Right atrium auricular region (tissue), 2 donors: ENCODE measurements at regions not wholly inside any gene's neighbourhood (a gene's known extent, or its start where the extent isn't known, plus 50 kb on each side); places are given as distances from the start of the nearest gene placed in this dataset.

Experiments used
- DNase-seq: peaks from one replicate; pipeline ENCODE4 v3.0.0-alpha.2; 2019; ENCODE audit warnings: low spot score
- H3K27ac ChIP-seq, 2 donors: fragments of 200-600 bp; sonication (generic); 1 replicate in 1 of 2; 2 replicates in 1 of 2; pipeline ENCODE4 v1.5.1; 2016 to 2019
- H3K27me3 ChIP-seq, 2 donors: fragments of 200-600 bp; sonication (generic); one replicate each; pipeline versions ENCODE4 v1.5.1 to v1.6.0; 2017 to 2019
- H3K36me3 ChIP-seq: fragments of 200-600 bp; sonication (generic); one replicate; pipeline ENCODE4 v1.5.1; 2016
- H3K4me1 ChIP-seq, 2 donors: fragments of 200-600 bp; sonication (generic); one replicate each; pipeline versions ENCODE4 v1.5.1 to v1.6.0; 2017 to 2019
- H3K4me3 ChIP-seq, 2 donors: fragments of 200-600 bp; sonication (generic); 1 replicate in 1 of 2; 2 replicates in 1 of 2; pipeline ENCODE4 v1.5.1; 2017 to 2019; ENCODE audit warnings: mild to moderate bottlenecking in 1 of 2, moderate library complexity in 1 of 2
- H3K9me3 ChIP-seq, 2 donors: fragments of 200-600 bp; sonication (generic); one replicate each; pipeline ENCODE4 v1.5.1; 2019
- TF ChIP-seq, protein P1 (sequence below), 2 donors: fragments of 200-600 bp; sonication (generic); IDR thresholded peaks; one replicate each; pipeline ENCODE4 v1.5.1; 2019; ENCODE audit warnings: antibody characterized with exemption in 2 of 2

DNA sequence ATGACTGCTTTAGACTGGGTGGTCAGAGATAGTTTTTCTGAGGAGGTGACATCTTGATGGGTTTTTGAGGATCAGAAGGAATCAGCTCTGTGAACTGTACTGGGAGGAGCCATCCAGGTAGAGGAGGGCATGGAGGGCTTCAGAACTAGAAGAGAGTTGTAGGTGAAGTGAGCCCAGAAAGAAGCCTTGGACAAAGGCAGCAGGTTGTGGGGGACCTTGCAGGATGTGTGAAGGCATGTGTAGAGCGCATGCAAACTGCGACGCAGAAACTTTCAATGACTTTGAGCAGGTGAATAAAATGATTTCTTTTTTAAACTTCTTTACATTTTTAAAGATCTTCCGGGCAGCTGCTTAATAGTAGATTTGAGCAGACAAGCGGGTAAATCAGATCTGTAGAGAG lies 83.9 kb upstream of the SIX2 start:
- DNase-seq, result peak; percentile 50
- Histone ChIP-seq H3K36me3 (no peaks in the 10 kb centered on the region), H3K27ac (no peak overlapping the region), H3K27me3 (no peaks in the 10 kb centered on the region), H3K9me3 (peaks cover 0 to 7% of the 10 kb centered on the region in 2 donors), H3K4me3 (no peak overlapping the region), H3K4me1 (no peaks in the 10 kb centered on the region)
- TF ChIP-seq, protein P1, sequence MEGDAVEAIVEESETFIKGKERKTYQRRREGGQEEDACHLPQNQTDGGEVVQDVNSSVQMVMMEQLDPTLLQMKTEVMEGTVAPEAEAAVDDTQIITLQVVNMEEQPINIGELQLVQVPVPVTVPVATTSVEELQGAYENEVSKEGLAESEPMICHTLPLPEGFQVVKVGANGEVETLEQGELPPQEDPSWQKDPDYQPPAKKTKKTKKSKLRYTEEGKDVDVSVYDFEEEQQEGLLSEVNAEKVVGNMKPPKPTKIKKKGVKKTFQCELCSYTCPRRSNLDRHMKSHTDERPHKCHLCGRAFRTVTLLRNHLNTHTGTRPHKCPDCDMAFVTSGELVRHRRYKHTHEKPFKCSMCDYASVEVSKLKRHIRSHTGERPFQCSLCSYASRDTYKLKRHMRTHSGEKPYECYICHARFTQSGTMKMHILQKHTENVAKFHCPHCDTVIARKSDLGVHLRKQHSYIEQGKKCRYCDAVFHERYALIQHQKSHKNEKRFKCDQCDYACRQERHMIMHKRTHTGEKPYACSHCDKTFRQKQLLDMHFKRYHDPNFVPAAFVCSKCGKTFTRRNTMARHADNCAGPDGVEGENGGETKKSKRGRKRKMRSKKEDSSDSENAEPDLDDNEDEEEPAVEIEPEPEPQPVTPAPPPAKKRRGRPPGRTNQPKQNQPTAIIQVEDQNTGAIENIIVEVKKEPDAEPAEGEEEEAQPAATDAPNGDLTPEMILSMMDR (IDR thresholded peaks at IDR 0.05), result no peak

DNA sequence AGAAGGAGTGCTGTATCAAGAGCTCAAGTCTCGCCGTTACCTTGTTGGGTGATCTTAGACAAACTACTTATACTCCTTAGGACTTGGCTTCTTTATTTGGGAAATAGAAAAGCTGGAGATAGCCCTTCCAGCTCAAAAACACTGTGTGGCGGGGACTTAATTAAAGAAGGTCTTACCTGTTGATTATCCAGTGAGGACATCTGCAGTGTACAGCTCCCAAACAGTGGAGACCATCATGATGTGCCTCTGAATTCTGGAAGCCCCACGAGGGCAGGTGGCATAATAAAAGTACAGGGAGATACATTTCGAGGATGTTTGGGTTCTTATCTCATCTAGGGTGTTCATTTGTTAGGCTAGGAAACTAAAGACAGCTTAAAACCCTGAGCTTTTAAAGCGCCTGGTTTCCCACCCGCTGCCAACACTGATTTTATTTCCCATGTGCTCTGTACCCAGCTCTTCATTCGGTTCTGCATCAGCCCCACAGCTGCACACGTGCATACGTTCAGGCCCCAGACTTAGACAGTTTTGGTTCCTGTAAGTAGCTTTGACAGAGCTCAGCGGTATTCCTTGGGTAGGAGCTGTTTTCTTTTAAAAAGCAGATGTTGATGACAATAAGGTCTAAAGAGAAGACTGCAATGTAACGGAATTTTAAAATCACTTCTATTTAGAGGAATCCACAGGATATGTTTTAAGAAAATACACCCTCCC lies 80.5 kb upstream of the SIX2 start:
- no peaks in the 10 kb centered on the region for H3K36me3 ChIP-seq
- H3K27ac ChIP-seq, result no peak overlapping the region
- TF ChIP-seq, protein P1 (IDR thresholded peaks at IDR 0.05), result no peak
- no peak overlapping the region for H3K4me3 ChIP-seq
- DNase-seq, result no peak
- H3K4me1 ChIP-seq, result no peaks in the 10 kb centered on the region
- H3K27me3 ChIP-seq, result no peaks in the 10 kb centered on the region
- no peaks in the 10 kb centered on the region for H3K9me3 ChIP-seq

DNA sequence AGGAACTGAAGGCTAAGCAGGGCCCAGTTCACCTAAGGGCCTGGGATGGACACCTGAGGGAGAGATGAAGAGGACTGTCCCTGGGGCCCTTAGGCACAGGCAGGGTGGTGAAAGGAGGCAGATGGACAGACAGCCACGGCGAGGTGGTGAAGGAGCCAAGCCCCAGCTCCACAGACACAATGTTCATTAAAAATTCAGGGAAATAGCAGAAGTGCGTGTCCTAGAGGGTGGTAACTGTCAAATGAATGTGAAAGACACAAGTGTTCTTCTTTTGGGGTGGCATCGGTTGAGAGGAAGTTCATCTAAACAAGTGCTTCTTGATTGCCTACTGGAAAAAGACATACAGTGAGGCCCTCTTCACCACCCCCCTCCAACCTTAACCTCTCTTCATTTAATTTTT lies 76.2 kb upstream of the SIX2 start:
- Histone ChIP-seq H3K27me3 (no peaks in the 10 kb centered on the region), H3K36me3 (no peaks in the 10 kb centered on the region), H3K9me3 (no peaks in the 10 kb centered on the region), H3K27ac (no peak overlapping the region), H3K4me3 (no peak overlapping the region), H3K4me1 (no peaks in the 10 kb centered on the region)
- TF ChIP-seq, protein P1 (IDR thresholded peaks at IDR 0.05), result no peak
- DNase-seq, result no peak

DNA sequence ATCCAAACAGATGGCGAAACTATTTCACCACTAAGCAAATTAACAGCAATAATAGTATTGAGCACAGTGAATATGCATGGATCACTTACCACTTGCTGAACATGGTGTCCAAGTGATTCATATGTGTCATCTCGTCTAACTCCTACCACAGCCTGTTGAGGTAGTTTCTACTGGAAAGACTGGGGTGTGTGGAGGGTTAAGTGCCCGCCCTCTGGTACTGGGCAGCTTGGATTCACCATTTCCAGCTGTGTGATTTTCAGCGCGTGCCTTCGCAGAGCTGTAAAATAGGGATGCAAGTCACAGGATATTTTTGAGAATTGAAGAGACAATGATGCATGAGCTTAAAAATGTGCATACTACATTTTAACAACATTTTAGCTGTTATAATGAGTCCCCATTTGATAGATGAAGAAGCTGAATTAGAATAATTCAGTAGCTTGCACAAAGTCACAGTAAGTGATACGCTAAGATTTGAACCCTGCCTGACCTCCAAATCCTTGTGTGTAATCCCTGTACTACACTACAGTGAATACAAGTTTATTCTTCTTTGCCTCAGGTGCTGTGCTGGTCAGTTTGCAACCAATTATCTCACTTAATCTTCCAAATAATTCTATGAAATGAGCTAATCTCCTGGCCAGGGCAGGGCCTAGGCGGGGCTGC lies 75.2 kb upstream of the SIX2 start:
- Histone ChIP-seq H3K27ac (no peak overlapping the region), H3K27me3 (no peaks in the 10 kb centered on the region), H3K9me3 (no peaks in the 10 kb centered on the region), H3K4me3 (no peak overlapping the region), H3K36me3 (no peaks in the 10 kb centered on the region), H3K4me1 (no peaks in the 10 kb centered on the region)
- TF ChIP-seq, protein P1 (IDR thresholded peaks at IDR 0.05), result no peak
- no peak for DNase-seq

GRCh38 chr2:45083175-45083574 lies 73.9 kb upstream of the SIX2 start:
- Histone ChIP-seq H3K27ac (no peak overlapping the region), H3K4me1 (no peaks in the 10 kb centered on the region), H3K9me3 (no peaks in the 10 kb centered on the region), H3K4me3 (no peak overlapping the region), H3K36me3 (no peaks in the 10 kb centered on the region), H3K27me3 (no peaks in the 10 kb centered on the region)
- TF ChIP-seq, protein P1 (IDR thresholded peaks at IDR 0.05), result no peak
- no peak for DNase-seq
